NT2/D1 (cell line): ENCODE measurements at regions not wholly inside any gene's neighbourhood (a gene's known extent, or its start where the extent isn't known, plus 50 kb on each side); places are given as distances from the start of the nearest gene placed in this dataset.

Experiments used
- DNase-seq: peaks from one replicate; pipeline ENCODE4 v3.0.0-alpha.2; 2011; ENCODE audit warnings: low read depth, low spot score
- H3K27me3 ChIP-seq: 2 replicates; pipeline ENCODE4 v1.6.0; 2011; ENCODE audit warnings: mild to moderate bottlenecking; ENCODE audit not compliant: insufficient read length, insufficient read depth
- H3K36me3 ChIP-seq: 2 replicates; pipeline ENCODE4 v1.6.1; 2011; ENCODE audit warnings: mild to moderate bottlenecking, low read length, mixed read lengths; ENCODE audit not compliant: insufficient read depth, insufficient read length
- H3K4me1 ChIP-seq: 2 replicates; pipeline ENCODE4 v1.5.1; 2011; ENCODE audit not compliant: insufficient read depth, insufficient read length
- H3K4me3 ChIP-seq: 2 replicates; pipeline ENCODE4 v1.5.1; 2011; ENCODE audit warnings: low read depth; ENCODE audit not compliant: insufficient read length
- H3K9ac ChIP-seq: 2 replicates; pipeline ENCODE4 v1.6.0; 2011; ENCODE audit warnings: low read depth; ENCODE audit not compliant: insufficient read length
- H3K9me3 ChIP-seq: 2 replicates; pipeline ENCODE4 v1.5.1; 2011; ENCODE audit warnings: mild to moderate bottlenecking, low read length; ENCODE audit not compliant: insufficient read depth
- SUZ12 ChIP-seq: IDR thresholded peaks from 2 replicates; pipeline ENCODE4 v1.6.1; 2011; ENCODE audit not compliant: insufficient read length, insufficient read depth; ENCODE audit errors: extremely low read depth
- YY1 ChIP-seq: IDR thresholded peaks from 2 replicates; pipeline ENCODE4 v1.6.1; 2011; ENCODE audit not compliant: insufficient read length, insufficient read depth
- ZNF274 ChIP-seq: IDR thresholded peaks from 2 replicates; pipeline ENCODE4 v1.6.1; 2011; ENCODE audit warnings: mild to moderate bottlenecking, low read depth, low read length

DNA sequence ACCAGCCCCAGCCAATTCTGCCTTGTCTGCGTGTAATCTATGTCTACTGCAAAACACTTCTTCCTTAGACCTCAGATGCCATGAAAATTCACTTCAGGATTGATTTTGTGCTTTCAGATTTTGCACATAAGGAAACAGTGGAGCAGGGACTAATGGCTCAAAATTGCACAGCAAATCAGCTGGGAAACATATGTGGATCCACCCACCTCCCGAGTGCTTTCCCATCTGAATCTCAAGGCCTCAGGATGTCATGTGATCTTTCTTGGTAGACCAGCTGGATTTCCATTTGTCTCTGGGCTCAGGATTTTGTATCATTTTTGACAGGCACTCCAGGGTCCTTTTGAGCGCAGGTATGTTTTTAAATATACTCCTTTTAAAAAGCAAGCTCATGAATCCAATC is 158.6 kb downstream of the MIS18A start:
- DNase-seq: no peak
- no peaks in the 10 kb centered on the region for H3K27me3 ChIP-seq
- peaks cover 17% of the 10 kb centered on the region; the same call in 1 of the 2 replicates for H3K9me3 ChIP-seq
- no peaks in the 10 kb centered on the region for H3K36me3 ChIP-seq
- H3K9ac ChIP-seq: no peak overlapping the region
- TF ChIP-seq ZNF274 (no peak), SUZ12 (no peak)
- no peaks in the 10 kb centered on the region for H3K4me1 ChIP-seq
- H3K4me3 ChIP-seq: no peak overlapping the region

GRCh38 chr21:32119811-32120210 is 159.0 kb downstream of the MIS18A start:
- Histone ChIP-seq H3K36me3 (no peaks in the 10 kb centered on the region), H3K9ac (no peak overlapping the region), H3K9me3 (peaks cover 17% of the 10 kb centered on the region; the same call in 1 of the 2 replicates), H3K4me1 (no peaks in the 10 kb centered on the region), H3K4me3 (no peak overlapping the region), H3K27me3 (no peaks in the 10 kb centered on the region)
- no peak for DNase-seq
- no peak for TF ChIP-seq SUZ12
- TF ChIP-seq ZNF274: no peak
- TF ChIP-seq YY1: no peak

DNA sequence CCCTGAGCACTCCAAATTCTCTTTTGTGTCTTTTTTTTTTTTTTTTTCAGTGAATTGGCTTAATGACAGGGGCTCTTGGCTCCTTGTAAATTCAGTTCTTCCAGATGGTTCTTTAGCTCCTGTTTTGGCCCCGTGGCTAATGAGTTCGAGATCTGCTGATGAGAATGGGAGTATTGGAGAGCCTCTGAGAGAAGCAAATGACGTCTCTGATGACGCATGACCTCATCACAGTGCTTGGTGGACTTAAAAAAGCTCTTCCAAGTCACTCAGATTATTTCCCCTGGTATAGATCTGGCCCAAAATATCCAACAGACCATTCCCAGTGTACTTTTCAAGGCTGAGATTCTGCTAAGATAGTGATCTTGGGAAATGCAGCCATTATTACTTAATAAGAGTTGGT is 159.5 kb downstream of the MIS18A start:
- TF ChIP-seq ZNF274 (no peak), YY1 (no peak), SUZ12 (no peak)
- Histone ChIP-seq H3K9me3 (peaks cover 17% of the 10 kb centered on the region; the same call in 1 of the 2 replicates), H3K9ac (no peak overlapping the region), H3K27me3 (no peaks in the 10 kb centered on the region), H3K4me1 (no peaks in the 10 kb centered on the region), H3K36me3 (no peaks in the 10 kb centered on the region), H3K4me3 (no peak overlapping the region)
- no peak for DNase-seq

DNA sequence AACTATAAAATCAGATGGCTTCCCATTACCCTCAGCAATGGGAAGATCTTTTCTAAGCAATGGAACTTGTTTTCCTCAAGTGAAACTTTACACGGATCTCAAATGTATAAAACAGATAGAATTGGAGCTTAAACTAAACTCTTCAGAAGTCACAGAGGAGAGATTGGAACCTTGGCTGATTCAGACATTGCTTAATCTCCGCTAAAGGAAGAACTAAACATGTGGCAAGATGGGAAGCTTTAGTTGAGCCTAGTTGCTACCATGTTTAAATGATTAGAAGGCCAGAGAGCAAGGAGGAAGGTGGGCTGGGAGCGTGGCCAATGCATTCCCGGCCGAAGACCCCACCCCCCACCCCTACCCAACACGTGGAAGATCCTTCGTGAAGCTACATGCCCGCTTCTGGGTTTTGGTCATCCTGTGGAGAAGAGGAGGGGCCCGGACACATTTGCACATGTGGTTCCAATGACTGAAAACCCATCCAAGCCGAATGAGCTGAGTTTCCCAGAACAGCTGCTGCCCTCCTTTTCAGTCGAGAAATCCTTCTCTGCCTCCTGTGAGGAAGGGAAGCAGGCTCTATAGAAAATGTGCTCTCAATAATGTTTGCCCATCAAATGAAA is 164.3 kb downstream of the MIS18A start:
- Histone ChIP-seq H3K9ac (no peak overlapping the region), H3K36me3 (no peaks in the 10 kb centered on the region), H3K4me1 (no peaks in the 10 kb centered on the region), H3K27me3 (no peaks in the 10 kb centered on the region), H3K4me3 (no peak overlapping the region), H3K9me3 (no peaks in the 10 kb centered on the region)
- TF ChIP-seq ZNF274: no peak
- TF ChIP-seq YY1: no peak
- TF ChIP-seq SUZ12: no peak
- DNase-seq: no peak

- H3K4me1 ChIP-seq: no peaks in the 10 kb centered on the region
- no peaks in the 10 kb centered on the region for H3K36me3 ChIP-seq
- TF ChIP-seq ZNF274 (no peak), YY1 (no peak)
Observed at GRCh38 chr21:32113486-32113885, 165.4 kb downstream of the MIS18A start.

DNA sequence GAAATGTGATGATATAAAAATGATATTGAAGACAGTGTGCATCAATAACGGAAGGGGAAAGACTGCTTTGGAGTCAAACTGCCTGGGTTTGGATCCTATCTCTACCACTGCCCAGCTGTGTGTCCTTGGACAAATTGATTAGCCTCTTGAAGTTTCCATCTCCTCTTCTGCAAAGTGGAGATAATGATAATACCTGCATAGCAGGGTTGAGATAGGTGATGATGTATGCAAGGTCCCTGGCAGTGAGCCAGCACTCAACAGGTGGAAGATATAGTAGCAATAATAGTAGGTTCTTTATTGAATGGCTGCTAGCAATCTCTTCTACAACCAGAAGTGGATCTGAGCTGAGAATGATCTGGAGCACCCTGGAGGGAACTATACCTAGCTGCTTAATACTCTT is 166.7 kb downstream of the MIS18A start:
- Histone ChIP-seq H3K4me3 (no peak overlapping the region), H3K9me3 (no peaks in the 10 kb centered on the region), H3K27me3 (no peaks in the 10 kb centered on the region), H3K36me3 (no peaks in the 10 kb centered on the region), H3K9ac (no peak overlapping the region), H3K4me1 (no peaks in the 10 kb centered on the region)
- DNase-seq: no peak
- TF ChIP-seq YY1 (no peak), ZNF274 (no peak), SUZ12 (no peak)

More at GRCh38 chr21:32113486-32113885, 165.4 kb downstream of the MIS18A start:
- no peak for DNase-seq
- no peak overlapping the region for H3K9ac ChIP-seq
- no peaks in the 10 kb centered on the region for H3K9me3 ChIP-seq
- H3K4me3 ChIP-seq: no peak overlapping the region
- no peaks in the 10 kb centered on the region for H3K27me3 ChIP-seq

GRCh38 chr21:32108566-32108965 is 170.3 kb downstream of the MIS18A start:
- TF ChIP-seq ZNF274 (no peak), SUZ12 (no peak), YY1 (no peak)
- no peaks in the 10 kb centered on the region for H3K27me3 ChIP-seq
- DNase-seq: no peak

GRCh38 chr21:32103361-32103760 is 175.5 kb downstream of the MIS18A start:
- H3K36me3 ChIP-seq: no peaks in the 10 kb centered on the region
- DNase-seq: no peak

More at GRCh38 chr21:32108566-32108965, 170.3 kb downstream of the MIS18A start:
- H3K4me1 ChIP-seq: no peaks in the 10 kb centered on the region
- no peak overlapping the region for H3K9ac ChIP-seq
- no peak overlapping the region for H3K4me3 ChIP-seq
- no peaks in the 10 kb centered on the region for H3K36me3 ChIP-seq
- no peaks in the 10 kb centered on the region for H3K9me3 ChIP-seq

More at GRCh38 chr21:32103361-32103760, 175.5 kb downstream of the MIS18A start:
- no peak overlapping the region for H3K9ac ChIP-seq
- peaks cover 10% of the 10 kb centered on the region for H3K4me1 ChIP-seq
- H3K27me3 ChIP-seq: no peaks in the 10 kb centered on the region
- TF ChIP-seq YY1: no peak
- no peak for TF ChIP-seq SUZ12
- no peak for TF ChIP-seq ZNF274
- H3K4me3 ChIP-seq: no peak overlapping the region
- no peaks in the 10 kb centered on the region for H3K9me3 ChIP-seq
